Astrocyte (in vitro differentiated cells and primary cell): ENCODE measurements at regions not wholly inside any gene's neighbourhood (a gene's known extent, or its start where the extent isn't known, plus 50 kb on each side); places are given as distances from the start of the nearest gene placed in this dataset.
"Not testable (repeated sequence)": the region's sequence is repeated elsewhere in the genome, so short reads cannot be mapped to it uniquely, and the experiment has no call there.

Experiments
- EZH2 ChIP-seq: IDR thresholded peaks from 2 replicates; pipeline ENCODE4 v1.6.1; 2012; ENCODE audit warnings: mild to moderate bottlenecking, low read length, inconsistent platforms; ENCODE audit not compliant: insufficient read depth
- TF ChIP-seq, protein P1 (sequence below): IDR thresholded peaks from 2 replicates; pipeline ENCODE4 v1.5.1; 2011; ENCODE audit warnings: low read depth, mild to moderate bottlenecking, inconsistent platforms, low read length, moderate library complexity; ENCODE audit not compliant: insufficient read depth

DNA sequence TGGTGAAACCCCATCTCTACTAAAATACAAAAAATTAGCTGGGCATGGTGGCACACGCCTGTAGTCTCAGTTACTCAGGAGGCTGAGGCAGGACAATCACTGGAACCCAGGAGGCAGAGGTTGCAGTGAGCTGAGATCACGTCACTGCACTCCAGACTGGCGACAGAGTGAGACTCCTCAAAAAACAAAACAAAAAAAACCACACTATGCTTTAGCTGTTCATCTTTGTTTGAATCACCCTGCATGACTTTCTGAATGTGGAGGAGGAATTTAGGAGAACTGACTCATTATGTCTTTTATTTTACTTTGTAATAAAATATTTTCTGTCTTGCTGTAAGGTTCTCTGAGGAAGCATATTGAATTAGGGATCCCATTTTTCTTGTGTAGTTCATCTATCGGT lies 462.9 kb upstream of the AMELY start:
- TF ChIP-seq, protein P1, sequence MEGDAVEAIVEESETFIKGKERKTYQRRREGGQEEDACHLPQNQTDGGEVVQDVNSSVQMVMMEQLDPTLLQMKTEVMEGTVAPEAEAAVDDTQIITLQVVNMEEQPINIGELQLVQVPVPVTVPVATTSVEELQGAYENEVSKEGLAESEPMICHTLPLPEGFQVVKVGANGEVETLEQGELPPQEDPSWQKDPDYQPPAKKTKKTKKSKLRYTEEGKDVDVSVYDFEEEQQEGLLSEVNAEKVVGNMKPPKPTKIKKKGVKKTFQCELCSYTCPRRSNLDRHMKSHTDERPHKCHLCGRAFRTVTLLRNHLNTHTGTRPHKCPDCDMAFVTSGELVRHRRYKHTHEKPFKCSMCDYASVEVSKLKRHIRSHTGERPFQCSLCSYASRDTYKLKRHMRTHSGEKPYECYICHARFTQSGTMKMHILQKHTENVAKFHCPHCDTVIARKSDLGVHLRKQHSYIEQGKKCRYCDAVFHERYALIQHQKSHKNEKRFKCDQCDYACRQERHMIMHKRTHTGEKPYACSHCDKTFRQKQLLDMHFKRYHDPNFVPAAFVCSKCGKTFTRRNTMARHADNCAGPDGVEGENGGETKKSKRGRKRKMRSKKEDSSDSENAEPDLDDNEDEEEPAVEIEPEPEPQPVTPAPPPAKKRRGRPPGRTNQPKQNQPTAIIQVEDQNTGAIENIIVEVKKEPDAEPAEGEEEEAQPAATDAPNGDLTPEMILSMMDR = not testable (repeated sequence)
- TF ChIP-seq EZH2 = not testable (repeated sequence)
